Fibroblast of the aortic adventitia (primary cell): ENCODE measurements at regions not wholly inside any gene's neighbourhood (a gene's known extent, or its start where the extent isn't known, plus 50 kb on each side); places are given as distances from the start of the nearest gene placed in this dataset.

Source experiments
- DNase-seq: peaks from one replicate; pipeline ENCODE4 v3.0.0-alpha.2; 2010; ENCODE audit warnings: low read depth
- H3K4me3 ChIP-seq: 2 replicates; pipeline ENCODE4 v1.5.1; 2011; ENCODE audit warnings: low read depth, mild to moderate bottlenecking, control low read depth, low read length, moderate library complexity
- CTCF ChIP-seq: IDR thresholded peaks from 2 replicates; pipeline ENCODE4 v1.5.1; 2011; ENCODE audit warnings: mild to moderate bottlenecking, low read length, control low read depth, inconsistent platforms; ENCODE audit not compliant: insufficient read depth

- TF ChIP-seq CTCF: no peak
- no peak overlapping the region for H3K4me3 ChIP-seq
- DNase-seq: peak; percentile 64
Observed at GRCh38 chr4:14110407-14110806, 482.9 kb upstream of the BOD1L1 start.

- DNase-seq: peak; percentile 60
- no peak overlapping the region for H3K4me3 ChIP-seq
- TF ChIP-seq CTCF: no peak
Observed at GRCh38 chr4:14111730-14112181, 484.2 kb upstream of the BOD1L1 start.

- H3K4me3 ChIP-seq: no peak overlapping the region
- TF ChIP-seq CTCF: no peak
- DNase-seq: no peak
Observed at GRCh38 chr4:14115106-14115505, 487.6 kb upstream of the BOD1L1 start.

- no peak for DNase-seq
- H3K4me3 ChIP-seq: no peak overlapping the region
- TF ChIP-seq CTCF: no peak
Observed at GRCh38 chr4:14117575-14118238, 490.2 kb upstream of the BOD1L1 start.

GRCh38 chr4:14124816-14125215 is 497.3 kb upstream of the BOD1L1 start:
- no peak for TF ChIP-seq CTCF
- H3K4me3 ChIP-seq: no peak overlapping the region
- no peak for DNase-seq

GRCh38 chr4:14125375-14126129 is 498.0 kb upstream of the BOD1L1 start:
- H3K4me3 ChIP-seq: no peak overlapping the region
- DNase-seq: no peak
- no peak for TF ChIP-seq CTCF
